ENCODE measurements at regions not wholly inside any gene's neighbourhood (a gene's known extent, or its start where the extent isn't known, plus 50 kb on each side); places are given as distances from the start of the nearest gene placed in this dataset.

GRCh38 chr6:40960742-40961430 lies 78.1 kb downstream of the UNC5CL start:
- no peak overlapping the region for H3K4me3 ChIP-seq (ENCODE audit: low read length in 2 of 2)
- no peaks in the 10 kb centered on the region for H3K4me1 ChIP-seq (ENCODE audit: control insufficient read depth in 1 of 2, insufficient read depth in 2 of 2, low read length in 2 of 2)
- H3K27ac ChIP-seq (ENCODE audit: low read depth in 1 of 2, low read length in 2 of 2), result no peak overlapping the region
- no peaks in the 10 kb centered on the region for H3K27me3 ChIP-seq (ENCODE audit: control insufficient read depth in 1 of 2, insufficient read depth in 2 of 2, low read length in 1 of 2)
- WGBS, 2 donors, result 71 to 75% methylated on average over 14 of the region's 14 CpGs
- intact Hi-C loops (cut with DNase I), result no loop called here
- no peak for ATAC-seq (ENCODE audit: low FRiP score)
- no peaks in the 10 kb centered on the region for H3K36me3 ChIP-seq (ENCODE audit: control insufficient read depth in 1 of 2, insufficient read depth in 2 of 2, low read length in 1 of 2)
- no peak for DNase-seq
- no peaks in the 10 kb centered on the region for H3K9me3 ChIP-seq (ENCODE audit: control insufficient read depth, low read length)

- no peak for DNase-seq
Observed at GRCh38 chr6:40959781-40960327, 79.2 kb downstream of the UNC5CL start.

GRCh38 chr6:40958738-40959137 lies 80.3 kb downstream of the UNC5CL start:
- no peak for ATAC-seq (ENCODE audit: low FRiP score)
- H3K27ac ChIP-seq (ENCODE audit: low read depth in 1 of 2, low read length in 2 of 2), result no peak overlapping the region
- intact Hi-C loops (cut with DNase I), result no loop called here
- no peaks in the 10 kb centered on the region for H3K36me3 ChIP-seq (ENCODE audit: control insufficient read depth in 1 of 2, insufficient read depth in 2 of 2, low read length in 1 of 2)
- H3K4me1 ChIP-seq (ENCODE audit: control insufficient read depth in 1 of 2, insufficient read depth in 2 of 2, low read length in 2 of 2), result no peaks in the 10 kb centered on the region
- 93 to 100% methylated on average over 1 of the region's 1 CpG for WGBS, 2 donors
- H3K4me3 ChIP-seq (ENCODE audit: low read length in 2 of 2), result no peak overlapping the region
- H3K9me3 ChIP-seq (ENCODE audit: control insufficient read depth, low read length), result no peaks in the 10 kb centered on the region
- DNase-seq, result no peak
- no peaks in the 10 kb centered on the region for H3K27me3 ChIP-seq (ENCODE audit: control insufficient read depth in 1 of 2, insufficient read depth in 2 of 2, low read length in 1 of 2)

More at GRCh38 chr6:40959781-40960327, 79.2 kb downstream of the UNC5CL start:
- Histone ChIP-seq H3K27ac (ENCODE audit: low read depth in 1 of 2, low read length in 2 of 2) (no peak overlapping the region), H3K4me1 (ENCODE audit: control insufficient read depth in 1 of 2, insufficient read depth in 2 of 2, low read length in 2 of 2) (no peaks in the 10 kb centered on the region), H3K27me3 (ENCODE audit: control insufficient read depth in 1 of 2, insufficient read depth in 2 of 2, low read length in 1 of 2) (no peaks in the 10 kb centered on the region), H3K9me3 (ENCODE audit: control insufficient read depth, low read length) (no peaks in the 10 kb centered on the region), H3K36me3 (ENCODE audit: control insufficient read depth in 1 of 2, insufficient read depth in 2 of 2, low read length in 1 of 2) (no peaks in the 10 kb centered on the region), H3K4me3 (ENCODE audit: low read length in 2 of 2) (no peak overlapping the region)
- intact Hi-C loops (cut with DNase I), result no loop called here
- 93% methylated on average over 2 of the region's 2 CpGs for WGBS, 2 donors
- no peak for ATAC-seq (ENCODE audit: low FRiP score)

GRCh38 chr6:40957616-40958492 lies 81.2 kb downstream of the UNC5CL start:
- 85 to 87% methylated on average over 4 of the region's 4 CpGs for WGBS, 2 donors
- ATAC-seq (ENCODE audit: low FRiP score), result no peak

GRCh38 chr6:40956936-40957335 lies 82.1 kb downstream of the UNC5CL start:
- DNase-seq, result no peak
- WGBS, 2 donors, result 81% methylated on average over 2 of the region's 2 CpGs
- intact Hi-C loops (cut with DNase I), result no loop called here
- ATAC-seq (ENCODE audit: low FRiP score), result no peak
- Histone ChIP-seq H3K9me3 (ENCODE audit: control insufficient read depth, low read length) (no peaks in the 10 kb centered on the region), H3K27ac (ENCODE audit: low read depth in 1 of 2, low read length in 2 of 2) (no peak overlapping the region), H3K4me1 (ENCODE audit: control insufficient read depth in 1 of 2, insufficient read depth in 2 of 2, low read length in 2 of 2) (no peaks in the 10 kb centered on the region), H3K36me3 (ENCODE audit: control insufficient read depth in 1 of 2, insufficient read depth in 2 of 2, low read length in 1 of 2) (no peaks in the 10 kb centered on the region), H3K4me3 (ENCODE audit: low read length in 2 of 2) (no peak overlapping the region), H3K27me3 (ENCODE audit: control insufficient read depth in 1 of 2, insufficient read depth in 2 of 2, low read length in 1 of 2) (no peaks in the 10 kb centered on the region)

More at GRCh38 chr6:40957616-40958492, 81.2 kb downstream of the UNC5CL start:
- Histone ChIP-seq H3K36me3 (ENCODE audit: control insufficient read depth in 1 of 2, insufficient read depth in 2 of 2, low read length in 1 of 2) (no peaks in the 10 kb centered on the region), H3K27ac (ENCODE audit: low read depth in 1 of 2, low read length in 2 of 2) (no peak overlapping the region), H3K4me1 (ENCODE audit: control insufficient read depth in 1 of 2, insufficient read depth in 2 of 2, low read length in 2 of 2) (no peaks in the 10 kb centered on the region), H3K27me3 (ENCODE audit: control insufficient read depth in 1 of 2, insufficient read depth in 2 of 2, low read length in 1 of 2) (no peaks in the 10 kb centered on the region), H3K4me3 (ENCODE audit: low read length in 2 of 2) (no peak overlapping the region), H3K9me3 (ENCODE audit: control insufficient read depth, low read length) (no peaks in the 10 kb centered on the region)
- intact Hi-C loops (cut with DNase I), result no loop called here
- no peak for DNase-seq

GRCh38 chr6:40955178-40955545 lies 83.9 kb downstream of the UNC5CL start:
- WGBS, 2 donors, result 74 to 88% methylated on average over 6 of the region's 6 CpGs
- intact Hi-C loops (cut with DNase I), result no loop called here
- H3K36me3 ChIP-seq (ENCODE audit: control insufficient read depth in 1 of 2, insufficient read depth in 2 of 2, low read length in 1 of 2), result no peaks in the 10 kb centered on the region

GRCh38 chr6:40954446-40955177 lies 84.4 kb downstream of the UNC5CL start:
- H3K27ac ChIP-seq (ENCODE audit: low read depth in 1 of 2, low read length in 2 of 2), result no peak overlapping the region
- H3K27me3 ChIP-seq (ENCODE audit: control insufficient read depth in 1 of 2, insufficient read depth in 2 of 2, low read length in 1 of 2), result no peaks in the 10 kb centered on the region
- ATAC-seq (ENCODE audit: low FRiP score) (no peak), DNase-seq (no peak)
- intact Hi-C loops (cut with DNase I), result no loop called here
- no peaks in the 10 kb centered on the region for H3K4me1 ChIP-seq (ENCODE audit: control insufficient read depth in 1 of 2, insufficient read depth in 2 of 2, low read length in 2 of 2)
- H3K9me3 ChIP-seq (ENCODE audit: control insufficient read depth, low read length), result no peaks in the 10 kb centered on the region
- H3K36me3 ChIP-seq (ENCODE audit: control insufficient read depth in 1 of 2, insufficient read depth in 2 of 2, low read length in 1 of 2), result no peaks in the 10 kb centered on the region
- 82 to 86% methylated on average over 6 of the region's 6 CpGs for WGBS, 2 donors
- no peak overlapping the region for H3K4me3 ChIP-seq (ENCODE audit: low read length in 2 of 2)

More at GRCh38 chr6:40955178-40955545, 83.9 kb downstream of the UNC5CL start:
- no peak overlapping the region for H3K4me3 ChIP-seq (ENCODE audit: low read length in 2 of 2)
- no peaks in the 10 kb centered on the region for H3K9me3 ChIP-seq (ENCODE audit: control insufficient read depth, low read length)
- no peak for DNase-seq
- no peaks in the 10 kb centered on the region for H3K27me3 ChIP-seq (ENCODE audit: control insufficient read depth in 1 of 2, insufficient read depth in 2 of 2, low read length in 1 of 2)
- no peaks in the 10 kb centered on the region for H3K4me1 ChIP-seq (ENCODE audit: control insufficient read depth in 1 of 2, insufficient read depth in 2 of 2, low read length in 2 of 2)
- H3K27ac ChIP-seq (ENCODE audit: low read depth in 1 of 2, low read length in 2 of 2), result no peak overlapping the region
- ATAC-seq (ENCODE audit: low FRiP score), result no peak

- ATAC-seq (ENCODE audit: low FRiP score), result no peak
- 57 to 59% methylated on average over 4 of the region's 4 CpGs for WGBS, 2 donors
- no peaks in the 10 kb centered on the region for H3K27me3 ChIP-seq (ENCODE audit: control insufficient read depth in 1 of 2, insufficient read depth in 2 of 2, low read length in 1 of 2)
- no peaks in the 10 kb centered on the region for H3K9me3 ChIP-seq (ENCODE audit: control insufficient read depth, low read length)
- intact Hi-C loops (cut with DNase I), result no loop called here
- no peak overlapping the region for H3K27ac ChIP-seq (ENCODE audit: low read depth in 1 of 2, low read length in 2 of 2)
- no peak for DNase-seq
- H3K36me3 ChIP-seq (ENCODE audit: control insufficient read depth in 1 of 2, insufficient read depth in 2 of 2, low read length in 1 of 2), result no peaks in the 10 kb centered on the region
- H3K4me3 ChIP-seq (ENCODE audit: low read length in 2 of 2), result no peak overlapping the region
- no peaks in the 10 kb centered on the region for H3K4me1 ChIP-seq (ENCODE audit: control insufficient read depth in 1 of 2, insufficient read depth in 2 of 2, low read length in 2 of 2)
Observed at GRCh38 chr6:40953486-40953885, 85.5 kb downstream of the UNC5CL start.

Measured in aorta (tissue), 5 donors.